Panc1 (cell line): ENCODE measurements at regions not wholly inside any gene's neighbourhood (a gene's known extent, or its start where the extent isn't known, plus 50 kb on each side); places are given as distances from the start of the nearest gene placed in this dataset.

Source experiments
- CTCF ChIP-seq: fragments of 450-650 bp; IDR thresholded peaks from 2 replicates; pipeline ENCODE4 v1.5.1; 2017; ENCODE audit warnings: mild to moderate bottlenecking
- POLR2AphosphoS5 ChIP-seq: IDR thresholded peaks from 2 replicates; pipeline ENCODE4 v1.6.1; 2012; ENCODE audit warnings: mild to moderate bottlenecking, low read depth, low read length, moderate library complexity
- SIN3A ChIP-seq: IDR thresholded peaks from 2 replicates; pipeline ENCODE4 v1.6.1; 2012; ENCODE audit warnings: low read depth, mild to moderate bottlenecking, low read length, moderate library complexity, borderline replicate concordance; ENCODE audit not compliant: insufficient read depth
- TF ChIP-seq, protein P1 (sequence below), 2 experiments: IDR thresholded peaks; 2 replicates each; pipeline ENCODE4 v1.6.1; 2011 to 2012; ENCODE audit warnings: low read depth in 2 of 2, control low read depth in 1 of 2, low read length in 1 of 2, mild to moderate bottlenecking in 1 of 2, moderate library complexity in 1 of 2; ENCODE audit not compliant: insufficient read depth in 1 of 2

DNA sequence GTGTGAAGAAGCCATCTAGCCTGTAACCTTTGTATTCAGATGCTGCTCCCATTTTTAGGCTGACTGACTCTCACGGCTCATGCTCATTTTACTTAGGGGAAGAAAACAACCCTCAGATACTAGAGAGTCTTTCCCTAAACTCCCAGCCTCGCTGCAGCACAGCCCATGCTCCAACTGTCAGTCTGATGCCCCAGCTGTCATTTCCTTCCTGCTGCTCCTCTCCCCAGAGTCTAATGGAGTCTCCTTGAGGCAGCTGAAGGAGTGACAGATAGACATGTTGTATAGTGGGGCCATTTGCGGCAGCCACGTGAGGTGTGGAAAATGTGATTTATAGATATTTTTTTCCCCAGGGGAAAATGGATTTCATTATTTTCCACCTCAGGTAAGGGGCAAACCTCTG lies 59.2 kb upstream of the OLFM4 start:
- TF ChIP-seq CTCF (no peak), SIN3A (no peak), POLR2AphosphoS5 (no peak)
- TF ChIP-seq, protein P1, sequence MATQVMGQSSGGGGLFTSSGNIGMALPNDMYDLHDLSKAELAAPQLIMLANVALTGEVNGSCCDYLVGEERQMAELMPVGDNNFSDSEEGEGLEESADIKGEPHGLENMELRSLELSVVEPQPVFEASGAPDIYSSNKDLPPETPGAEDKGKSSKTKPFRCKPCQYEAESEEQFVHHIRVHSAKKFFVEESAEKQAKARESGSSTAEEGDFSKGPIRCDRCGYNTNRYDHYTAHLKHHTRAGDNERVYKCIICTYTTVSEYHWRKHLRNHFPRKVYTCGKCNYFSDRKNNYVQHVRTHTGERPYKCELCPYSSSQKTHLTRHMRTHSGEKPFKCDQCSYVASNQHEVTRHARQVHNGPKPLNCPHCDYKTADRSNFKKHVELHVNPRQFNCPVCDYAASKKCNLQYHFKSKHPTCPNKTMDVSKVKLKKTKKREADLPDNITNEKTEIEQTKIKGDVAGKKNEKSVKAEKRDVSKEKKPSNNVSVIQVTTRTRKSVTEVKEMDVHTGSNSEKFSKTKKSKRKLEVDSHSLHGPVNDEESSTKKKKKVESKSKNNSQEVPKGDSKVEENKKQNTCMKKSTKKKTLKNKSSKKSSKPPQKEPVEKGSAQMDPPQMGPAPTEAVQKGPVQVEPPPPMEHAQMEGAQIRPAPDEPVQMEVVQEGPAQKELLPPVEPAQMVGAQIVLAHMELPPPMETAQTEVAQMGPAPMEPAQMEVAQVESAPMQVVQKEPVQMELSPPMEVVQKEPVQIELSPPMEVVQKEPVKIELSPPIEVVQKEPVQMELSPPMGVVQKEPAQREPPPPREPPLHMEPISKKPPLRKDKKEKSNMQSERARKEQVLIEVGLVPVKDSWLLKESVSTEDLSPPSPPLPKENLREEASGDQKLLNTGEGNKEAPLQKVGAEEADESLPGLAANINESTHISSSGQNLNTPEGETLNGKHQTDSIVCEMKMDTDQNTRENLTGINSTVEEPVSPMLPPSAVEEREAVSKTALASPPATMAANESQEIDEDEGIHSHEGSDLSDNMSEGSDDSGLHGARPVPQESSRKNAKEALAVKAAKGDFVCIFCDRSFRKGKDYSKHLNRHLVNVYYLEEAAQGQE (IDR thresholded peaks at IDR 0.05; ENCODE audit: insufficient read depth in 1 of 2, low read depth in 2 of 2, low read length in 1 of 2) = no peak
